SK-N-SH (cell line): ENCODE measurements at regions not wholly inside any gene's neighbourhood (a gene's known extent, or its start where the extent isn't known, plus 50 kb on each side); places are given as distances from the start of the nearest gene placed in this dataset.

ENCODE experiments used
- CTCF ChIA-PET: fragments of 300-600, 350-600 bp; formaldehyde crosslinking; extraction: SDS; loops from one replicate; lab custom pipeline; 2021; lab: Yijun Ruan, JAX
- POLR2A ChIA-PET: fragments of 350-600 bp; sonication (Branson Sonifier 250); formaldehyde crosslinking; extraction: SDS; loops from one replicate; lab custom pipeline; 2020; ENCODE audit warnings: antibody characterized with exemption, inconsistent platforms; lab: Yijun Ruan, JAX
- DNase-seq: peaks from one replicate; pipeline ENCODE4 v3.0.0; 2012
- H2AFZ ChIP-seq: fragments of 200-600 bp; sonication (generic); 2 replicates; pipeline ENCODE4 v1.8.1; 2016; ENCODE audit warnings: antibody characterized with exemption, mild to moderate bottlenecking, low read depth
- H3F3A ChIP-seq: fragments of 200-600 bp; sonication (generic); replicated peaks from 2 replicates; pipeline ENCODE3; 2016; ENCODE audit warnings: antibody characterized with exemption, mild to moderate bottlenecking; ENCODE audit not compliant: insufficient read depth
- H3K27ac ChIP-seq, 2 experiments: fragments of 200-500 bp in 1 of 2; fragments of 200-600 bp in 1 of 2; sonication (Bioruptor generic) in 1 of 2; sonication (generic), shearing (Covaris generic) in 1 of 2; 2 replicates each; pipeline versions ENCODE4 v1.5.1 to v1.6.1; 2014 to 2016; ENCODE audit warnings: low read depth in 2 of 2, inconsistent platforms in 1 of 2, low read length in 1 of 2, mild to moderate bottlenecking in 1 of 2, mixed read lengths in 1 of 2
- H3K27me3 ChIP-seq: fragments of 200-600 bp; sonication (generic), shearing (Covaris generic); 2 replicates; pipeline ENCODE4 v1.6.1; 2016; ENCODE audit warnings: mixed run types; ENCODE audit not compliant: insufficient read depth
- H3K36me3 ChIP-seq, 2 experiments: fragments of 200-500 bp in 1 of 2; fragments of 200-600 bp in 1 of 2; sonication (Bioruptor generic) in 1 of 2; sonication (generic) in 1 of 2; replicated peaks in 1 of 2; 2 replicates each; pipeline versions ENCODE3 to v1.5.1; 2014 to 2016; ENCODE audit warnings: low read length in 1 of 2, mild to moderate bottlenecking in 1 of 2; ENCODE audit not compliant: insufficient read depth in 2 of 2, control insufficient read depth in 1 of 2
- H3K4me1 ChIP-seq, 2 experiments: fragments of 200-500 bp in 1 of 2; fragments of 200-600 bp in 1 of 2; sonication (Bioruptor generic) in 1 of 2; sonication (generic), shearing (Covaris generic) in 1 of 2; 2 replicates each; pipeline versions ENCODE4 v1.5.1 to v1.6.1; 2014 to 2016; ENCODE audit warnings: low read depth in 1 of 2, low read length in 1 of 2, mixed run types in 1 of 2; ENCODE audit not compliant: insufficient read depth in 2 of 2, control insufficient read depth in 1 of 2
- H3K4me2 ChIP-seq: fragments of 200-600 bp; sonication (generic), shearing (Covaris generic); 2 replicates; pipeline ENCODE4 v1.6.1; 2017; ENCODE audit warnings: mixed run types
- H3K4me3 ChIP-seq, 2 experiments: fragments of 200-500 bp in 1 of 2; fragments of 200-600 bp in 1 of 2; sonication (Bioruptor generic) in 1 of 2; sonication (generic), shearing (Covaris generic) in 1 of 2; 2 replicates each; pipeline versions ENCODE4 v1.5.1 to v1.8.1; 2014 to 2016; ENCODE audit warnings: low read depth in 2 of 2, inconsistent platforms in 1 of 2, low read length in 1 of 2, mild to moderate bottlenecking in 1 of 2, mixed read lengths in 1 of 2, moderate library complexity in 1 of 2
- H3K79me2 ChIP-seq: fragments of 200-600 bp; sonication (generic); 2 replicates; pipeline ENCODE4 v1.8.1; 2017; ENCODE audit warnings: mild to moderate bottlenecking; ENCODE audit not compliant: insufficient read depth
- H3K9ac ChIP-seq: fragments of 200-600 bp; sonication (generic); 2 replicates; pipeline ENCODE4 v1.6.1; 2017; ENCODE audit warnings: mixed run types
- H3K9me2 ChIP-seq: fragments of 200-600 bp; sonication (generic); 2 replicates; pipeline ENCODE4 v1.6.1; 2017; ENCODE audit warnings: mixed run types
- H3K9me3 ChIP-seq: fragments of 200-600 bp; sonication (generic); 2 replicates; pipeline ENCODE4 v1.6.1; 2017; ENCODE audit warnings: mixed run types, mild to moderate bottlenecking, moderate library complexity
- H4K20me1 ChIP-seq: fragments of 200-600 bp; sonication (generic); 2 replicates; pipeline ENCODE4 v1.6.1; 2017; ENCODE audit warnings: mild to moderate bottlenecking, mixed run types; ENCODE audit not compliant: insufficient read depth
- CHD2 ChIP-seq: fragments of 150-350 bp; IDR thresholded peaks from 2 replicates; pipeline ENCODE4 v1.6.1; 2018; ENCODE audit warnings: low read length; ENCODE audit not compliant: partially characterized antibody
- CTCF ChIP-seq: fragments of 200-600 bp; sonication (generic); IDR thresholded peaks from 2 replicates; pipeline ENCODE4 v1.6.1; 2017; ENCODE audit warnings: antibody characterized with exemption, mild to moderate bottlenecking, moderate library complexity
- ELF1 ChIP-seq: IDR thresholded peaks from 2 replicates; pipeline ENCODE4 v1.4.0; 2012
- FOSL2 ChIP-seq: IDR thresholded peaks from 2 replicates; pipeline ENCODE4 v1.4.0; 2012; ENCODE audit warnings: low read depth, mild to moderate bottlenecking, moderate library complexity, borderline replicate concordance
- FOXM1 ChIP-seq: IDR thresholded peaks from 2 replicates; pipeline ENCODE4 v1.4.0; 2012; ENCODE audit warnings: low read depth, mild to moderate bottlenecking
- GABPA ChIP-seq: IDR thresholded peaks from 2 replicates; pipeline ENCODE4 v1.4.0; 2012; ENCODE audit warnings: low read depth, mild to moderate bottlenecking
- GATA2 ChIP-seq: sonication (generic); formaldehyde crosslinking; IDR thresholded peaks from 2 replicates; pipeline ENCODE4 v1.5.0; 2020; ENCODE audit warnings: mild to moderate bottlenecking, missing genetic modification reagents
- IRF3 ChIP-seq: fragments of 150-350 bp; IDR thresholded peaks from 2 replicates; pipeline ENCODE4 v1.6.1; 2016; ENCODE audit warnings: mild to moderate bottlenecking, low read depth, low read length
- MEF2A ChIP-seq: IDR thresholded peaks from 2 replicates; pipeline ENCODE4 v1.4.0; 2012; ENCODE audit warnings: low read depth, borderline replicate concordance
- NRF1 ChIP-seq: IDR thresholded peaks from 2 replicates; pipeline ENCODE4 v1.6.1; 2012; ENCODE audit warnings: low read depth, mild to moderate bottlenecking, low read length
- POLR2AphosphoS5 ChIP-seq: IDR thresholded peaks from 2 replicates; pipeline ENCODE4 v1.6.1; 2012; ENCODE audit warnings: low read depth, low read length
- RCOR1 ChIP-seq: fragments of 150-350 bp; IDR thresholded peaks from 2 replicates; pipeline ENCODE4 v1.6.1; 2017; ENCODE audit warnings: antibody characterized with exemption, low read length
- TAF1 ChIP-seq: IDR thresholded peaks from 2 replicates; pipeline ENCODE4 v1.6.1; 2012; ENCODE audit warnings: low read depth, mild to moderate bottlenecking, low read length, moderate library complexity, borderline replicate concordance
- TEAD4 ChIP-seq: IDR thresholded peaks from 2 replicates; pipeline ENCODE4 v1.4.0; 2012; ENCODE audit warnings: mild to moderate bottlenecking, borderline replicate concordance; ENCODE audit not compliant: insufficient read depth
- USF1 ChIP-seq: IDR thresholded peaks from 2 replicates; pipeline ENCODE4 v1.4.0; 2012; ENCODE audit warnings: low read depth, borderline replicate concordance
- USF2 ChIP-seq: fragments of 150-350 bp; IDR thresholded peaks from 2 replicates; pipeline ENCODE4 v1.6.1; 2017; ENCODE audit warnings: antibody characterized with exemption, low read length, low read depth, borderline replicate concordance
- ZBTB33 ChIP-seq: IDR thresholded peaks from 2 replicates; pipeline ENCODE4 v1.4.0; 2012; ENCODE audit warnings: low read depth, borderline replicate concordance
- WGBS: methylation state at CpG from one replicate; pipeline ENCODE4 v1.1.6; 2017; ENCODE audit warnings: low lambda C conversion rate; 5-methylcytosine and 5-hydroxymethylcytosine counted together

- no peak for TF ChIP-seq CTCF
- TF ChIP-seq GABPA = no peak
- TF ChIP-seq ZBTB33 = no peak
- TF ChIP-seq RCOR1 = no peak
- TF ChIP-seq, all 33 proteins: peak for 0
These were observed 417.8 kb upstream of the SPHKAP start (continued) for GRCh38 chr2:228599297-228599696.

- no peak overlapping the region for H3K4me3 ChIP-seq
- H3K4me2 ChIP-seq = no peak overlapping the region
- no peak overlapping the region for H2AFZ ChIP-seq
- H4K20me1 ChIP-seq = no peaks in the 10 kb centered on the region
- 0% methylated on average over 1 of the region's 1 CpG for WGBS
- H3K9me3 ChIP-seq = no peaks in the 10 kb centered on the region
- H3K4me1 ChIP-seq = no peaks in the 10 kb centered on the region
- CTCF ChIA-PET = no interaction called here
- no peaks in the 10 kb centered on the region for H3K27me3 ChIP-seq
- H3K36me3 ChIP-seq = no peaks in the 10 kb centered on the region
- H3F3A ChIP-seq = no peaks in the 10 kb centered on the region
- TF ChIP-seq GATA2 (CRISPR knock-in tag) (no peak), TAF1 (no peak), TEAD4 (no peak), ELF1 (no peak), RCOR1 (no peak)
- TF ChIP-seq, all 33 proteins: peak for 0
- Histone ChIP-seq H3K9ac (no peak overlapping the region), H3K27ac (no peak overlapping the region), H3K79me2 (no peaks in the 10 kb centered on the region), H3K9me2 (no peaks in the 10 kb centered on the region)
- DNase-seq = no peak
- POLR2A ChIA-PET = no interaction called here
These were observed 415.5 kb upstream of the SPHKAP start for GRCh38 chr2:228597032-228597431.

GRCh38 chr2:228594012-228594411, 412.5 kb upstream of the SPHKAP start:
- H3K36me3 ChIP-seq = no peaks in the 10 kb centered on the region
- 26% methylated on average over 2 of the region's 2 CpGs for WGBS
- POLR2A ChIA-PET = no interaction called here
- TF ChIP-seq IRF3 (no peak), MEF2A (no peak), CHD2 (no peak), GABPA (no peak), POLR2AphosphoS5 (no peak), FOSL2 (no peak), ZBTB33 (no peak), USF2 (no peak), GATA2 (CRISPR knock-in tag) (no peak), NRF1 (no peak), FOXM1 (no peak), USF1 (no peak), TEAD4 (no peak)

More at GRCh38 chr2:228594012-228594411, 412.5 kb upstream of the SPHKAP start:
- CTCF ChIA-PET = no interaction called here
- Histone ChIP-seq H4K20me1 (no peaks in the 10 kb centered on the region), H3K79me2 (no peaks in the 10 kb centered on the region), H3K4me1 (no peaks in the 10 kb centered on the region), H3K9me2 (no peaks in the 10 kb centered on the region), H2AFZ (no peak overlapping the region; the same call in 1 of the 2 replicates), H3K27ac (no peak overlapping the region), H3K27me3 (no peaks in the 10 kb centered on the region), H3K9ac (no peak overlapping the region), H3F3A (no peaks in the 10 kb centered on the region), H3K9me3 (no peaks in the 10 kb centered on the region), H3K4me2 (no peak overlapping the region), H3K4me3 (no peak overlapping the region)
- DNase-seq = no peak
